KMS-11 (cell line): ENCODE measurements at regions not wholly inside any gene's neighbourhood (a gene's known extent, or its start where the extent isn't known, plus 50 kb on each side); places are given as distances from the start of the nearest gene placed in this dataset.

Experiments used
- H2AFZ ChIP-seq: fragments of 200-600 bp; sonication (generic); 2 replicates; pipeline ENCODE4 v1.6.1; 2016; ENCODE audit warnings: antibody characterized with exemption, mixed run types, low read depth
- H3K27ac ChIP-seq: fragments of 200-600 bp; sonication (generic); 2 replicates; pipeline ENCODE4 v1.6.1; 2016; ENCODE audit warnings: mild to moderate bottlenecking, mixed run types
- H3K27me3 ChIP-seq: fragments of 200-600 bp; sonication (generic); 2 replicates; pipeline ENCODE4 v1.6.1; 2017; ENCODE audit warnings: mild to moderate bottlenecking, low read depth, mixed run types, moderate library complexity; ENCODE audit not compliant: insufficient read depth
- H3K36me3 ChIP-seq: fragments of 200-600 bp; sonication (generic); 2 replicates; pipeline ENCODE4 v1.6.1; 2017; ENCODE audit warnings: mild to moderate bottlenecking, mixed run types; ENCODE audit not compliant: insufficient read depth
- H3K4me1 ChIP-seq: fragments of 200-600 bp; sonication (generic); 2 replicates; pipeline ENCODE4 v1.6.1; 2016; ENCODE audit warnings: mild to moderate bottlenecking, low read depth, mixed run types; ENCODE audit not compliant: poor library complexity, severe bottlenecking
- H3K4me2 ChIP-seq: fragments of 200-600 bp; sonication (generic); 2 replicates; pipeline ENCODE4 v1.7.0; 2016; ENCODE audit warnings: mild to moderate bottlenecking, mixed run types
- H3K4me3 ChIP-seq: fragments of 200-600 bp; sonication (generic); IDR thresholded peaks from 2 replicates; pipeline ENCODE4 v1.6.1; 2017; ENCODE audit warnings: low read depth, low read length, mixed read lengths; ENCODE audit not compliant: insufficient read depth
- H3K79me2 ChIP-seq: fragments of 200-600 bp; sonication (generic); 2 replicates; pipeline ENCODE4 v1.6.1; 2016; ENCODE audit warnings: low read depth, mixed run types; ENCODE audit not compliant: insufficient read depth
- H3K9ac ChIP-seq: fragments of 200-600 bp; sonication (generic); 2 replicates; pipeline ENCODE4 v1.6.1; 2016; ENCODE audit warnings: mild to moderate bottlenecking, mixed run types
- H4K20me1 ChIP-seq: fragments of 200-600 bp; sonication (generic); 2 replicates; pipeline ENCODE4 v1.6.1; 2016; ENCODE audit warnings: mild to moderate bottlenecking, mixed run types; ENCODE audit not compliant: insufficient read depth
- CTCF ChIP-seq: fragments of 200-600 bp; sonication (generic); conservative IDR thresholded peaks from 2 replicates; pipeline ENCODE4 v1.6.1; 2017; ENCODE audit warnings: low read depth, mild to moderate bottlenecking, antibody characterized with exemption, low read length, moderate library complexity, mixed read lengths

- Histone ChIP-seq H3K4me2 (no peak overlapping the region), H3K27me3 (no peaks in the 10 kb centered on the region), H3K4me1 (no peaks in the 10 kb centered on the region), H3K27ac (no peak overlapping the region), H2AFZ (no peak overlapping the region), H3K9ac (no peak overlapping the region), H3K79me2 (no peaks in the 10 kb centered on the region), H3K4me3 (no peak overlapping the region), H3K36me3 (no peaks in the 10 kb centered on the region), H4K20me1 (no peaks in the 10 kb centered on the region)
- TF ChIP-seq CTCF: no peak
Observed at GRCh38 chr6:159434410-159434809, 258.6 kb downstream of the SOD2 start.

GRCh38 chr6:159433550-159433949, 259.5 kb downstream of the SOD2 start:
- Histone ChIP-seq H4K20me1 (no peaks in the 10 kb centered on the region), H3K4me3 (no peak overlapping the region), H3K27me3 (no peaks in the 10 kb centered on the region), H3K4me2 (no peak overlapping the region), H2AFZ (no peak overlapping the region), H3K4me1 (no peaks in the 10 kb centered on the region), H3K9ac (no peak overlapping the region), H3K79me2 (no peaks in the 10 kb centered on the region), H3K27ac (no peak overlapping the region), H3K36me3 (no peaks in the 10 kb centered on the region)
- no peak for TF ChIP-seq CTCF

- H3K36me3 ChIP-seq: no peaks in the 10 kb centered on the region
- H3K27me3 ChIP-seq: no peaks in the 10 kb centered on the region
- H3K79me2 ChIP-seq: no peaks in the 10 kb centered on the region
- H3K4me2 ChIP-seq: no peak overlapping the region
- TF ChIP-seq CTCF: no peak
- H3K9ac ChIP-seq: no peak overlapping the region
- H3K4me3 ChIP-seq: no peak overlapping the region
- no peak overlapping the region for H3K27ac ChIP-seq
- H3K4me1 ChIP-seq: no peaks in the 10 kb centered on the region
- no peaks in the 10 kb centered on the region for H4K20me1 ChIP-seq
- H2AFZ ChIP-seq: no peak overlapping the region
Observed at GRCh38 chr6:159431750-159432149, 261.3 kb downstream of the SOD2 start.

- H3K4me1 ChIP-seq: no peaks in the 10 kb centered on the region
- H3K4me2 ChIP-seq: no peak overlapping the region
- no peak overlapping the region for H3K4me3 ChIP-seq
- no peak for TF ChIP-seq CTCF
- no peaks in the 10 kb centered on the region for H3K79me2 ChIP-seq
- H2AFZ ChIP-seq: no peak overlapping the region
- H3K36me3 ChIP-seq: no peaks in the 10 kb centered on the region
- no peaks in the 10 kb centered on the region for H4K20me1 ChIP-seq
- H3K27ac ChIP-seq: no peak overlapping the region
- H3K9ac ChIP-seq: no peak overlapping the region
- no peaks in the 10 kb centered on the region for H3K27me3 ChIP-seq
Observed at GRCh38 chr6:159430323-159430722, 261.1 kb downstream of the FNDC1 start.

- Histone ChIP-seq H3K27me3 (no peaks in the 10 kb centered on the region), H3K36me3 (no peaks in the 10 kb centered on the region), H3K27ac (no peak overlapping the region), H3K4me2 (no peak overlapping the region), H3K4me1 (no peaks in the 10 kb centered on the region), H3K79me2 (no peaks in the 10 kb centered on the region), H4K20me1 (no peaks in the 10 kb centered on the region), H3K4me3 (no peak overlapping the region), H3K9ac (no peak overlapping the region), H2AFZ (no peak overlapping the region)
- no peak for TF ChIP-seq CTCF
Observed at GRCh38 chr6:159429433-159429832, 260.2 kb downstream of the FNDC1 start.
